ENCODE measurements at regions not wholly inside any gene's neighbourhood (a gene's known extent, or its start where the extent isn't known, plus 50 kb on each side); places are given as distances from the start of the nearest gene placed in this dataset.

- TF ChIP-seq EZH2 (IDR thresholded peaks at IDR 0.05) = no peak
- TF ChIP-seq CTCF (IDR thresholded peaks at IDR 0.05) = no peak
- no peak for TF ChIP-seq EZH2phosphoT487 (IDR thresholded peaks at IDR 0.05)
These were observed 96.9 kb upstream of the FAM180A start for GRCh38 chr7:135845415-135846075.
